Right lung (tissue), 2 donors: ENCODE measurements at regions not wholly inside any gene's neighbourhood (a gene's known extent, or its start where the extent isn't known, plus 50 kb on each side); places are given as distances from the start of the nearest gene placed in this dataset.

Source experiments
- DNase-seq, 2 donors: peaks; one replicate each; pipeline ENCODE4 v3.0.0-alpha.2; 2013

GRCh38 chr7:27299861-27300260 lies 57.3 kb downstream of the EVX1 start:
- DNase-seq = no peak

GRCh38 chr7:27300421-27300820 lies 57.8 kb downstream of the EVX1 start:
- DNase-seq = no peak

- no peak for DNase-seq
Observed at GRCh38 chr7:27302590-27302989, 60.0 kb downstream of the EVX1 start.

- DNase-seq = peak in 1 of 2 donors; percentile 15
Observed at GRCh38 chr7:27303026-27303425, 60.4 kb downstream of the EVX1 start.

- no peak for DNase-seq
Observed at GRCh38 chr7:27305854-27306253, 63.3 kb downstream of the EVX1 start.

- DNase-seq = no peak
Observed at GRCh38 chr7:27312820-27313219, 70.2 kb downstream of the EVX1 start.

GRCh38 chr7:27314111-27314510 lies 71.5 kb downstream of the EVX1 start:
- DNase-seq = peak in 1 of 2 donors; percentile 30

GRCh38 chr7:27315066-27315465 lies 72.5 kb downstream of the EVX1 start:
- DNase-seq = peak in 1 of 2 donors; percentile 20

- peak in 1 of 2 donors; percentile 17 for DNase-seq
Observed at GRCh38 chr7:27316311-27316710, 73.7 kb downstream of the EVX1 start.

- DNase-seq = no peak
Observed at GRCh38 chr7:27324246-27324645, 81.6 kb downstream of the EVX1 start.

GRCh38 chr7:27329909-27330308 lies 87.3 kb downstream of the EVX1 start:
- DNase-seq = no peak

GRCh38 chr7:27339478-27339877 lies 96.9 kb downstream of the EVX1 start:
- no peak for DNase-seq

- peak in 1 of 2 donors; percentile 20 for DNase-seq
Observed at GRCh38 chr7:27344471-27344870, 101.9 kb downstream of the EVX1 start.

- no peak for DNase-seq
Observed at GRCh38 chr7:27345164-27345887, 102.7 kb downstream of the EVX1 start.

GRCh38 chr7:27345997-27346396 lies 103.4 kb downstream of the EVX1 start:
- DNase-seq = no peak

- peak; percentile 49 to 67 for DNase-seq
Observed at GRCh38 chr7:27346531-27347275, 104.1 kb downstream of the EVX1 start.

GRCh38 chr7:27347276-27347640 lies 104.7 kb downstream of the EVX1 start:
- no peak for DNase-seq

GRCh38 chr7:27349621-27350020 lies 107.0 kb downstream of the EVX1 start:
- no peak for DNase-seq

- no peak for DNase-seq
Observed at GRCh38 chr7:27351137-27351536, 108.5 kb downstream of the EVX1 start.

GRCh38 chr7:27351786-27352185 lies 109.2 kb downstream of the EVX1 start:
- DNase-seq = no peak

- no peak for DNase-seq
Observed at GRCh38 chr7:27359181-27360125, 116.9 kb downstream of the EVX1 start.

- DNase-seq = no peak
Observed at GRCh38 chr7:27361522-27361921, 118.9 kb downstream of the EVX1 start.
